SIG-M5 treated with dmso at 0.1 percent for 504 hours (cell line): ENCODE measurements at regions not wholly inside any gene's neighbourhood (a gene's known extent, or its start where the extent isn't known, plus 50 kb on each side); places are given as distances from the start of the nearest gene placed in this dataset.
"Not testable (repeated sequence)": the region's sequence is repeated elsewhere in the genome, so short reads cannot be mapped to it uniquely, and the experiment has no call there.

Source experiments
- DNase-seq: peaks from one replicate; lab custom pipeline; 2025; ENCODE audit not compliant: unreplicated experiment; lab: John Stamatoyannopoulos, UW

GRCh38 chr19:30689474-30689873 lies 317.3 kb downstream of the ZNF536 start:
- no peak for DNase-seq

DNA sequence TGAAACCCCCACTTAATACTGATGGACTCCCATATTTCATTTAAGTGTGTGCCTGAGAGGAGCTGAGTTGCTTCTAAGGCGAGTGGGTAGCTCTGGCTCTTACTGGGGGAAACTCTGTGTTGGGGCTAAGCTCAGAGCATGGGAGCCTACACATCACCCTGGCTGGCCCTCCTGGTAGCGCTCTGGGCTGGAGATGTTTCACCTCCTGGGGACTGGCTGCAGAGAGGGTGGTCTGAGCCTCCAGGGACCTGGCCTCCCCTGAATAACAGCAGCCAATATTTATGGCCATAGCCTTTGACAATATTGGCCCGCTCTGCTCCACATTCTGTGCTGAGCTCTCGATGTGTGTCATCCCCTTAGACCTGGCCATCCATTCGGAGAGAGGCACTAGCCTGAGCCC lies 316.5 kb downstream of the ZNF536 start:
- DNase-seq = no peak

DNA sequence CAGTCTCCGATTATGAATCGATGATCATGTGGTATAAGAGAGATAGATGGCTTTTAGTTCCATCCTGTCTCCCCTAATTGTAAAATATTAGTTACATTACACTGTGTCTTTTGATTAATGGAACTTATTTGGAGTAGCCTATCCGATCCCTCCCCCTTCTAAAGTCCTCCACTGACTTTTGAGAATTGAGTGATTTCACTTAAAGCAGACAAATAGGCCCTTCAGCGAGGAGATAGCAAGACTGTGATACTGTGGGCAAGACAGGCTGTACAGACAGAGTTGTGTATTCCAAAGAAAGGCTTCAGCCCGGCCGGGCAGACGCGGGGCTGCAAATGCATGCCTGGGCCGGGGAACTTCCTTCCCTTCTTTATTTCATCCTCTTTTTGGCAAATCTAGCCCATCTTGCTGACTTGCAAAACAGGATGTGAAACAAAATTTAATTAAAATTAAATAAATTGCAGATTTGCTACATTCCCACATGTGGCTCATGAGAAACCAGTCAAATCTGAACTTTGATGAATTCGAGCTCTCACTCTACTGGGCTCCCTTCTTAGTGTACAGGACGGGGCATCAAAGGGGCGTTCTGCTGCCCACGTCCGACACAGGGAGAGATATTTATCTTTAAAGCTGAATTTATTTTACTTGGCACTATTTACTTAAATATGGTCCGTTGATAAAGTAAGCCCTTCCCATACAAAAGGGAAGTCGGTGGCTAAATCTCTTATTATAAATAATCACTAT lies 314.8 kb downstream of the ZNF536 start:
- no peak for DNase-seq

GRCh38 chr19:30686176-30686820 lies 314.1 kb downstream of the ZNF536 start:
- no peak for DNase-seq

- DNase-seq = no peak
Observed at GRCh38 chr19:30685426-30686000, 313.3 kb downstream of the ZNF536 start.

DNA sequence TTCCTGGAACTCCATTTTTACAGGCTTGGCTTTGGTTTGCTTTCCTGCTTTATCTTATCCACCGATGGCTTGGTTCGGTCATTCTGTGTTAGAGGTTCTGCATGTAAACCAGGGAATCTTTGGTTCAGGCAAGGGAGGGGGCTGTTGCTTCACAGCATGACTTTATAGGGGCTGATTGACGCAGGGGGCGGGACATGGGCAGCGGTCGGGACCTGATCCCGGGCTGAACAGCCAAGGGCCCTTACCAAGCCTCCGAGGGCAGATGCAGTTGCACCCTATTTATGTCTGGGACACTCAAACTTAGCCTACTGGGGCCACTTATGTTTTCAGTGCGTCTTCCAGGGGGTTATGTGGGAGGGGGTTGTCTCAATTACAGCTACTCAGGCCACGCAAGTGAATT lies 312.4 kb downstream of the ZNF536 start:
- no peak for DNase-seq

DNA sequence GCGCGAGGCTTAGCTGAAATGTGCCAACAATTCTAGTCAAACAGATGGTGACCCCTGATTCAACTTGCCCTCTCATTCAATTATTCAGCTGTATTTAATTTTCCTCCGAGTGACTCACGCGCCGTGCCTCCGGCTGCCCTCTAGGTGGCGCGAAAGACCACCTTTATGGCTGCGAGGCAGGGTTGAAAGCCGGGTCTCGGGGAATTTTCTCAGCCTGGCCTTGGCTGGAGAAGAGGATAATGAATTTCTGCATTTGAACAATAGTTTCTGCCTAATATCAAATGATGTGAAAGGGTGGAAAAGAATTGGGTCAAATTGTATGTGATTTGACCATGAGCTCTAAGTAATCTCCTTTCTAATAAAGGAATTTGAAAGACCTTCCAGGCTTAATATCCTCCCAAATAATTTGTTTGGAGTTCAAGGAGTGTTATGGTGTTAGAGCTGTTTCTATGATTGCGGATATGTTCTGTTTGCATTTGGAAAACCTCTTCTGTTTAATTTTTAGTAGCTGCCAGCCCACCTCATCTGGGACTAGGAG lies 310.9 kb downstream of the ZNF536 start:
- DNase-seq = peak; percentile 73

DNA sequence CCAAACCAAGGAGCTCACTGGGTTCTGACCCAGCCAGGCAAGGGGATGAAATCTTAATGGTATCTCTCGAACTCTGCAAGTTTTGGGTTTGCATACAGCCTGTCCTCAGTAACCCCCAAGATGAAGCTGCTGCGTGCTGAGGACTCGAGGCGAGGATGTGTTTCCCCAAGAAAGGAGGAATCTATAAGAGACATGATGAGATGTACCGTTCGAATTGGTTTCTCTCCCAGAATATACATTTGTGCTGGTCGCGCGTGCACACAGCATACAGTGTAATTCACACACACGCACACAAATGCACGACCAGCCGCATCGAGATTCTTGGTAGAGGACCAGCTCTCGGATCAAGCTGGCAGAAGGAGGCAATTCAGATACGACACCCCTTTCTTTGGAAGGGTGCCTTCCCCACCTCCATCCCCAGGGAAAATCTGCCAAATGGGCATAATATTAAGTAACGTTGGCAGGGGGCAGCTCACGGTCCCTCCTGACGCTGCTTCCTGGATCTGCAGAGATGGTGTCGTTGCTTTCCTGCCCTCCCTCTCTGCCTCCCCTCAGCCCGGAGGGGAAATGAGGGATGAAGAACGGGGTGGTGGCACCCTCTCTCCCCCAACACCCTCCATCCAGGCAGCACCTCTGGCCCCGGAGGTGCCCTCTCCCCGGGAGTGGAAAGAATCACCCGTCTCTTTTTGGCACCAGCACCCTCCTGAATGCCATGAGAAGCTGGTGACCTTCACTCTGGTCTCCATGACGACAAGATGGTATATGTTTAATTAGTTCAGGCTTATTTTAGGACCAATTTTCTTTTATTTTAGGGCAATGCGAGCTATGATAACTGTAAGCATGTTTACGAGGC lies 310.2 kb downstream of the ZNF536 start:
- DNase-seq = no peak

DNA sequence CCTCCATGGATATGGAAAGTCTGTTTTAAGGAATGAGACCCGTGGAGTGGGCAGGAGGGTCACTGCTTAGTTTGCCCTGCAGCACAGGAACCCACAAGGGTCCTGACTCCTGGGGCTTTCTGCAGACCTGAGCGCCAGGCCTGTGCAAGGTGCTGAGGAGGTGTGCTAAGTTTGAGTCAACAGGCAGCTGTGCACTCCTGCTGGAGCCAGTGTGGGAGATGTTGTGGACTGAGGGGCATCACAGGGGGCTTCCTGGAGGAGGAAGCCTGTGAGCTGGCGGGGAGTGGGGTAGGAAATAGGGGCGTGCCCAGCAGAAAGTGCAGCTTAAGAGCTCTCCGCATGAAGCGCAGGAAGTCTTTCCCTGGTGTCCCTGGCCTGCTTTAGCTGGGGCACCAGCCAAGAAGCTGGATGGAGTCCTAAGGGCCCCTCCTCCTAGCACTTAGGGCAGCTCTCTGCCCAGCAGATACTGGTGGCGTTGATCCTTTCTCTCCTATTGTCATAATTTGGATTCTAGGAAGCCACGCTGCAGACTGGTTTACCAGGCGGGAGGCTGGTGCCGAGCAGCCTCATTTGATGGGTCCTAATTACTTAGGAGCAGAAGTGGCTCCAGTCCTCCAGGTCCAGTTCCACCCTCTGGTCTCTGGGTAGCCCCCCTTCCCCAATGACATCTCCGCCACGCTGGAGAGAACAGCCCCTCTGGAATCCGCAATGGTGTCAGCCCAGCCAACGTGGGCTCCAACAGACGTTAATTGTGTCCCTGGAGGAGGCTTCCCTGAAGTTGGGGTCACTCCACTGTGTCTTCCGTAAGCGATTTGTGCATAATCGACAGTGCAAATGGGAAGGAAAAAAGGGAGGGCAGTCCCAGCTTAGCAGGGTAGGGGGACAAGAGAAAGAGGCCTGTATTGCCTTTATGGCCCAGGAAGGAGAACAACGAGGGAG lies 309.2 kb downstream of the ZNF536 start:
- DNase-seq = no peak

- DNase-seq = not testable (repeated sequence)
Observed at GRCh38 chr19:30680399-30680798, 308.2 kb downstream of the ZNF536 start.

DNA sequence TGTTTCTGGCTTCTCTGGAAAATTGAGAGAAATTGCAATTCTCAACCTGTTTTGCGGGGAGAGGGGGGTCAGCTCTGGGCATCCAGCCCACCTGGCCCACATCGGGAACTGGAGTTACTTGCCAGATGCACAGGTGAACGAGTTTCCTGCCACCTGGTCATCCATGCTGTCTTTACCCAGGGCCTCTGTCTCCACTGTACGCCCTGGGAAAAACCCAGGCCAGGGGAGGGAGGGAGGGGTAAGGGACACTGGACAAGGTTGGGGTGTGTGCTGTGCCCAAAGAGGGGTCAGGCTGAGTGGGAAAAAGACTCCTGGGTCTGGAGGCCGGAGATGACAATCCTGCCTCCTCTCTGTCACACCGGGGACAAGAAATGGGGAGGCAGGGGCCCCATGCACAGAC lies 307.6 kb downstream of the ZNF536 start:
- no peak for DNase-seq

DNA sequence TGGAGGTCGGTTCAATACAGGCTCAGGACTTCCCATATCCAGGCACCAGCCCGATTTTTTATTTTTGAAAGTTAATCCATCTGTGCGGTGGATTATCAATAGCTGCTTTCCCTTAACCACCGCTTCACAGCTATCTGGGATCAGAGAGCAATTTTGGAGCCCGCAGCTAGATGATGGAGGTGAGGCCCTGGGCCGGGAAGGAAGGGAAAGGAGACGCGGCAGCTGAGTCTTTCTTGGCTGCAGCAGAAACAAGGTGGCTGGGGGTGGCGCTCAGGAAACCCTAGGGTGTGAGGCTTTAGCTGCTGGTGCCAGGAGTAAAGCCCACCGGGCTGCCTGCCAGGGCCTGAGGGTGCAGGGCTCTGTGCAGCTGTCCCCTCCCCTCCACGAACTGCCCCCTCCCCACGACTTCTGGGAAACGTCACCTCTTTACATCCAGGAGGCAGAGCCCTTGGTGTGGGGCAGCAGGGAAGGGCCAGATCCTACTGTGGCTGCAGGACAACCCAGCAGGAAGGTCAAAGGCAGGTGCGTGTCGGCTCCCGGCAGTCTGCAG lies 307.0 kb downstream of the ZNF536 start:
- no peak for DNase-seq

DNA sequence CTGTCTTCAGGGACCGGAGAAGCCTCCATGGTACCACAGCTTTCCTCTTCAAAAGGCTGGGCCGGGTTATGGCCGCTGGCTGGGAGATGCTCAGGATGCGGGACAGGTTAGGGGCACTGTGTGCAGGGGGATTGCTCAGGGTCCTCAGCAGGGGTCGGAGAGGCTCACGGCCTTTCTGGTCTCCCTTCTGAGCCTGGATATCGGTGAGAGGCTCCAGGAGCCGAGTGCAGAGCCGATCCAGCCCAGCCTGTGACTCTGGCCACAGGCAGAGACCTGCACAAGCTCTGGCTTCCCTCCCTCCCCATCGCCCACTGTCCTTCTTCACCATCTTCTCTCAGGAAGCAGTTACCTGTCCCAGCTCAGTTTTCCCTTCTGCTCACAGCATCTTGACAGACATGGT lies 306.0 kb downstream of the ZNF536 start:
- no peak for DNase-seq

DNA sequence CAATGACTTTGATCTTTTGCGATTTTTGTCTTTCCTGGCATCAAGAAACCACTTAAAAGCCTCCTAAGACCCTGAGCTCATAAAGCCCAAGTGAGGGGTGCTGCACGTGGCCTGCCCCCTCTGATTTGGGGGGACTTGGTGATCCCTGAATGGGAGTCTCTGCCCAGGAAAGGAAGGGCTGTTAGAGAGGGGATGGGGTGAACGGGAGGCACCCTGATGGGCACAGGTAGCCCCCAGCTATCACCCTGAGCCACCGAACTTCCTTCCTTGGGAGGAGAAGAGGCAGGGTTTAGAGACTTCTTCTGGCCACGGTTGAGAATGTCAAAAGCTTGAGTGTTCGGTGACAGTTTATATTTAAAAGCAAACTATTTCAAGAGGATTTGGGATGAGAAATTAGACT lies 305.5 kb downstream of the ZNF536 start:
- no peak for DNase-seq

GRCh38 chr19:30676990-30677679 lies 305.0 kb downstream of the ZNF536 start:
- no peak for DNase-seq

GRCh38 chr19:30675086-30675485 lies 302.9 kb downstream of the ZNF536 start:
- DNase-seq = no peak

GRCh38 chr19:30674656-30675055 lies 302.5 kb downstream of the ZNF536 start:
- DNase-seq = no peak

DNA sequence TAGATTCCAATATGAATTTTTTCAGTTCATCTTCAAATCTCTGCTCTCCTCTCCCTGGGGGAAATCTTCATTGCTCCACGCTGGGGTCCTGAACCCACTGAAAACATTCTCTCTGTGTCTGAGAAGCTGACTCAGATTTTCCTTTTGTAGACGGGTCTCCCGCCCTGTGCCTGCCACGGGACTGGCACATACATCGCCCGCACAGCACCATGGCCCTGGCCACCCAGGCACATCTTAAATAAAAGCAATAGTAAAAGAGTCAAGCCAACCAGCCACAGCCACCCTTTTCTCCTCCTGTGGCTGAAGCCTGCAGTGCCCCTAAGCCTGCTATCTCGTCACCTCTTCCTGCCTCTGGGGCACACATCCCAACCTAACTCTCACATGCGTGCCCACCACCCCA lies 301.2 kb downstream of the ZNF536 start:
- DNase-seq = no peak

GRCh38 chr19:30672926-30673325 lies 300.7 kb downstream of the ZNF536 start:
- no peak for DNase-seq
